Upper lobe of right lung (tissue), 1 donor: ENCODE measurements at regions not wholly inside any gene's neighbourhood (a gene's known extent, or its start where the extent isn't known, plus 50 kb on each side); places are given as distances from the start of the nearest gene placed in this dataset.

Experiments
- ATAC-seq: fragments of 200-7000 bp; cut with Tn5 transposase; one replicate; pipeline ENCODE4 v1.9.1; 2020; ENCODE audit warnings: mild to moderate bottlenecking, moderate library complexity
- DNase-seq: peaks from one replicate; pipeline ENCODE4 v3.0.0-alpha.2; 2020
- H3K27ac ChIP-seq: fragments of 200-600 bp; one replicate; pipeline ENCODE4 v1.8.0; 2022
- H3K27me3 ChIP-seq: fragments of 200-600 bp; one replicate; pipeline ENCODE4 v1.8.0; 2022; ENCODE audit warnings: mild to moderate bottlenecking
- H3K36me3 ChIP-seq: fragments of 200-600 bp; one replicate; pipeline ENCODE4 v1.8.0; 2022
- H3K4me1 ChIP-seq: fragments of 200-600 bp; one replicate; pipeline ENCODE4 v1.8.0; 2022
- H3K4me3 ChIP-seq: fragments of 200-600 bp; one replicate; pipeline ENCODE4 v1.8.0; 2022; ENCODE audit warnings: mild to moderate bottlenecking
- H3K9me3 ChIP-seq: fragments of 200-600 bp; one replicate; pipeline ENCODE4 v1.8.0; 2022
- CTCF ChIP-seq: fragments of 200-600 bp; IDR thresholded peaks from one replicate; pipeline ENCODE4 v1.8.0; 2022; ENCODE audit warnings: antibody characterized with exemption
- intact Hi-C: fragments of 100-400 bp; cut with DNase I; formaldehyde crosslinking; loops from one replicate; pipeline ENCODE4 v1.11.0; 2022
- donor health status: DM: no; HTN: yes; CAD: no; lungs with severe emphysema.

- Histone ChIP-seq H3K27me3 (no peaks in the 10 kb centered on the region), H3K36me3 (no peaks in the 10 kb centered on the region), H3K9me3 (no peaks in the 10 kb centered on the region), H3K4me3 (no peak overlapping the region), H3K4me1 (no peaks in the 10 kb centered on the region), H3K27ac (no peak overlapping the region)
- ATAC-seq (no peak), DNase-seq (no peak)
- TF ChIP-seq CTCF, result no peak
- intact Hi-C loops, result no loop called here
Observed at GRCh38 chr2:210991107-210991506, 434.7 kb downstream of the CPS1 start.

GRCh38 chr2:210994104-210994503 is 437.7 kb downstream of the CPS1 start:
- H3K9me3 ChIP-seq, result no peaks in the 10 kb centered on the region
- no peak overlapping the region for H3K27ac ChIP-seq
- H3K4me1 ChIP-seq, result no peaks in the 10 kb centered on the region
- no peaks in the 10 kb centered on the region for H3K27me3 ChIP-seq
- DNase-seq, result no peak
- no peak overlapping the region for H3K4me3 ChIP-seq
- TF ChIP-seq CTCF, result no peak
- intact Hi-C loops, result no loop called here
- ATAC-seq, result no peak
- H3K36me3 ChIP-seq, result no peaks in the 10 kb centered on the region

- intact Hi-C loops, result no loop called here
- ATAC-seq, result no peak
- no peak overlapping the region for H3K4me3 ChIP-seq
- no peaks in the 10 kb centered on the region for H3K9me3 ChIP-seq
- H3K27me3 ChIP-seq, result no peaks in the 10 kb centered on the region
- no peaks in the 10 kb centered on the region for H3K36me3 ChIP-seq
- H3K27ac ChIP-seq, result no peak overlapping the region
- no peaks in the 10 kb centered on the region for H3K4me1 ChIP-seq
- no peak for DNase-seq
- TF ChIP-seq CTCF, result no peak
Observed at GRCh38 chr2:210997373-210997772, 441.0 kb downstream of the CPS1 start.

- no peaks in the 10 kb centered on the region for H3K27me3 ChIP-seq
- DNase-seq (no peak), ATAC-seq (no peak)
- intact Hi-C loops, result no loop called here
- no peaks in the 10 kb centered on the region for H3K4me1 ChIP-seq
- H3K27ac ChIP-seq, result no peak overlapping the region
- H3K4me3 ChIP-seq, result no peak overlapping the region
- no peak for TF ChIP-seq CTCF
- H3K36me3 ChIP-seq, result no peaks in the 10 kb centered on the region
- H3K9me3 ChIP-seq, result no peaks in the 10 kb centered on the region
Observed at GRCh38 chr2:210998334-210998733, 441.9 kb downstream of the CPS1 start.

- no peak for ATAC-seq
- no peaks in the 10 kb centered on the region for H3K4me1 ChIP-seq
Observed at GRCh38 chr2:211014376-211014775, 458.0 kb downstream of the CPS1 start.

More at GRCh38 chr2:211014376-211014775, 458.0 kb downstream of the CPS1 start:
- DNase-seq, result no peak
- no peak for TF ChIP-seq CTCF
- Histone ChIP-seq H3K36me3 (no peaks in the 10 kb centered on the region), H3K27me3 (no peaks in the 10 kb centered on the region), H3K4me3 (no peak overlapping the region), H3K27ac (no peak overlapping the region), H3K9me3 (no peaks in the 10 kb centered on the region)
- intact Hi-C loops, result no loop called here
